HPDE6-E6E7 (cell line): ENCODE measurements at regions not wholly inside any gene's neighbourhood (a gene's known extent, or its start where the extent isn't known, plus 50 kb on each side); places are given as distances from the start of the nearest gene placed in this dataset.
A peak's percentile ranks its signal among the peaks of the same experiment; 100 is the strongest.
"Not testable (repeated sequence)": the region's sequence is repeated elsewhere in the genome, so short reads cannot be mapped to it uniquely, and the experiment has no call there.

Source experiments
- DNase-seq: peaks from one replicate; pipeline ENCODE4 v3.0.0; 2011; ENCODE audit warnings: missing footprints; ENCODE audit errors: extremely low spot score

GRCh38 chr14:66015071-66015780, 470.9 kb upstream of the CCDC196 start:
- DNase-seq, result no peak

- no peak for DNase-seq
Observed at GRCh38 chr14:66017927-66018326, 468.2 kb upstream of the CCDC196 start.

- no peak for DNase-seq
Observed at GRCh38 chr14:66022526-66022925, 463.6 kb upstream of the CCDC196 start.

- DNase-seq, result no peak
Observed at GRCh38 chr14:66025779-66026178, 460.4 kb upstream of the CCDC196 start.

GRCh38 chr14:66031981-66032380, 454.2 kb upstream of the CCDC196 start:
- DNase-seq, result not testable (repeated sequence)

- DNase-seq, result no peak
Observed at GRCh38 chr14:66032800-66033199, 453.4 kb upstream of the CCDC196 start.

GRCh38 chr14:66036547-66036946, 449.6 kb upstream of the CCDC196 start:
- no peak for DNase-seq

- no peak for DNase-seq
Observed at GRCh38 chr14:66037361-66037760, 448.8 kb upstream of the CCDC196 start.

- no peak for DNase-seq
Observed at GRCh38 chr14:66038212-66038611, 448.0 kb upstream of the CCDC196 start.

- DNase-seq, result peak; percentile 10
Observed at GRCh38 chr14:66038618-66039017, 447.6 kb upstream of the CCDC196 start.

- no peak for DNase-seq
Observed at GRCh38 chr14:66039495-66039894, 446.7 kb upstream of the CCDC196 start.

GRCh38 chr14:66041582-66041981, 444.6 kb upstream of the CCDC196 start:
- no peak for DNase-seq

GRCh38 chr14:66043921-66044320, 442.2 kb upstream of the CCDC196 start:
- DNase-seq, result no peak

- DNase-seq, result no peak
Observed at GRCh38 chr14:66045572-66046021, 440.6 kb upstream of the CCDC196 start.

- no peak for DNase-seq
Observed at GRCh38 chr14:66046035-66046434, 440.1 kb upstream of the CCDC196 start.

GRCh38 chr14:66046591-66046990, 439.6 kb upstream of the CCDC196 start:
- no peak for DNase-seq

GRCh38 chr14:66056268-66056907, 429.8 kb upstream of the CCDC196 start:
- no peak for DNase-seq

GRCh38 chr14:66056926-66057552, 429.1 kb upstream of the CCDC196 start:
- no peak for DNase-seq

GRCh38 chr14:66065188-66065587, 421.0 kb upstream of the CCDC196 start:
- DNase-seq, result no peak

GRCh38 chr14:66066981-66067776, 419.0 kb upstream of the CCDC196 start:
- no peak for DNase-seq

GRCh38 chr14:66069036-66069435, 417.1 kb upstream of the CCDC196 start:
- no peak for DNase-seq
